ENCODE measurements at regions not wholly inside any gene's neighbourhood (a gene's known extent, or its start where the extent isn't known, plus 50 kb on each side); places are given as distances from the start of the nearest gene placed in this dataset.

DNA sequence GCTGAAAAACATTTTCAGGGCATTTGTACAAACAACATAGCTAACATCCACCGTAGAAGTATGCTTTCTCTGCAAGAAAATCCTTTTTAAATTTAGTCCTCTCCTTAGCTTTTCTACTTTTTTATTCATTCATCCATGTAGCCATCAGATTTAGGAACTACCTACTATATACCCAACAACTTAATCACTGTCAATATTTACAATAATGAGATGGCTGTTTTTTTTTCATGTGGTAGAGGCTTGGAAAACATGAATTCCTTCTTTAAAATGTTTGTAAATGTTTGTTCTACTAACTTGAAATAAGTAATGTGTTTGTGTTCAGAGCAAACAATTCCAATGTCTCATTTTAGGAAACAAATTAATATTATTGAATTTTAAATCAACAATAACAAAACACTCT is 78.2 kb upstream of the CAV2 start:
- TF ChIP-seq POLR2A (IDR thresholded peaks at IDR 0.05; ENCODE audit: low read depth, low read length) (no peak), POLR2AphosphoS5 (IDR thresholded peaks at IDR 0.05; ENCODE audit: low read depth, low read length) (no peak)

Measured in GM12892 (cell line).